MM.1S (cell line): ENCODE measurements at regions not wholly inside any gene's neighbourhood (a gene's known extent, or its start where the extent isn't known, plus 50 kb on each side); places are given as distances from the start of the nearest gene placed in this dataset.

ENCODE experiments used
- DNase-seq: peaks from one replicate; pipeline ENCODE4 v3.0.0-alpha.2; 2015
- H2AFZ ChIP-seq: fragments of 300-600 bp; sonication (generic); 2 replicates; pipeline ENCODE4 v1.6.0; 2016; ENCODE audit warnings: antibody characterized with exemption, low read length
- H3F3A ChIP-seq: fragments of 300-600 bp; sonication (generic); 2 replicates; pipeline ENCODE4 v1.6.1; 2016; ENCODE audit warnings: mild to moderate bottlenecking, antibody characterized with exemption, low read length, moderate library complexity, mixed read lengths; ENCODE audit not compliant: insufficient read depth
- H3K27ac ChIP-seq: fragments of 300-600 bp; sonication (generic); 2 replicates; pipeline ENCODE4 v1.5.1; 2016; ENCODE audit warnings: mild to moderate bottlenecking, low read length
- H3K27me3 ChIP-seq: fragments of 300-600 bp; sonication (generic); replicated peaks from 2 replicates; pipeline ENCODE4 v1.6.0; 2016; ENCODE audit warnings: low read length; ENCODE audit not compliant: insufficient read depth
- H3K36me3 ChIP-seq: fragments of 300-600 bp; sonication (generic); replicated peaks from 2 replicates; pipeline ENCODE4 v1.6.1; 2016; ENCODE audit warnings: mild to moderate bottlenecking, low read length, mixed read lengths; ENCODE audit not compliant: insufficient read depth
- H3K4me1 ChIP-seq: fragments of 300-600 bp; sonication (generic); 2 replicates; pipeline ENCODE4 v1.6.1; 2016; ENCODE audit warnings: low read length, mixed read lengths
- H3K4me2 ChIP-seq: fragments of 300-600 bp; sonication (generic); 2 replicates; pipeline ENCODE4 v1.6.0; 2016; ENCODE audit warnings: low read depth, low read length
- H3K4me3 ChIP-seq: fragments of 300-600 bp; sonication (generic); 2 replicates; pipeline ENCODE4 v1.5.1; 2016; ENCODE audit warnings: low read length, mixed read lengths
- H3K79me2 ChIP-seq: fragments of 300-600 bp; sonication (generic); 2 replicates; pipeline ENCODE4 v1.6.1; 2016; ENCODE audit warnings: mixed run types, low read length, mixed read lengths
- H3K9ac ChIP-seq: fragments of 300-600 bp; sonication (generic); 2 replicates; pipeline ENCODE4 v1.6.1; 2016; ENCODE audit warnings: low read length, mixed read lengths
- H3K9me2 ChIP-seq: fragments of 300-600 bp; sonication (generic); replicated peaks from 2 replicates; pipeline ENCODE4 v1.6.1; 2016; ENCODE audit warnings: mild to moderate bottlenecking, low read length, mixed read lengths; ENCODE audit not compliant: insufficient read depth
- H3K9me3 ChIP-seq: fragments of 300-600 bp; sonication (generic); replicated peaks from 2 replicates; pipeline ENCODE4 v1.6.1; 2016; ENCODE audit warnings: mild to moderate bottlenecking, low read length, mixed read lengths; ENCODE audit not compliant: insufficient read depth
- H4K20me1 ChIP-seq: fragments of 300-600 bp; sonication (generic); 2 replicates; pipeline ENCODE4 v1.6.1; 2016; ENCODE audit warnings: mild to moderate bottlenecking, low read length, moderate library complexity, mixed read lengths; ENCODE audit not compliant: insufficient read depth
- CTCF ChIP-seq: fragments of 300-600 bp; sonication (generic); IDR thresholded peaks from 2 replicates; pipeline ENCODE4 v1.5.1; 2016; ENCODE audit warnings: antibody characterized with exemption, low read length, mixed read lengths
- EZH2 ChIP-seq: fragments of 300-600 bp; sonication (generic); optimal IDR thresholded peaks from 2 replicates; pipeline ENCODE3; 2017; ENCODE audit warnings: low read depth, mild to moderate bottlenecking, antibody characterized with exemption, low read length, mixed read lengths
- EZH2phosphoT487 ChIP-seq: fragments of 300-600 bp; sonication (generic); IDR thresholded peaks from 2 replicates; pipeline ENCODE4 v1.6.1; 2018; ENCODE audit warnings: antibody characterized with exemption, low read length

- peaks cover 14% of the 10 kb centered on the region for H3K4me1 ChIP-seq
- H3K27ac ChIP-seq, result no peak overlapping the region
- 0 out of 2 replicates have a peak, but pooled peaks cover 3% of the 10 kb centered on the region for H3F3A ChIP-seq
- no peak overlapping the region for H2AFZ ChIP-seq
- H3K79me2 ChIP-seq, result no peaks in the 10 kb centered on the region
- H3K9ac ChIP-seq, result no peak overlapping the region
- H3K27me3 ChIP-seq, result no peaks in the 10 kb centered on the region
- no peaks in the 10 kb centered on the region for H3K9me2 ChIP-seq
- no peak overlapping the region for H3K4me3 ChIP-seq
- DNase-seq, result no peak
- no peaks in the 10 kb centered on the region for H3K9me3 ChIP-seq
- no peaks in the 10 kb centered on the region for H3K36me3 ChIP-seq
- TF ChIP-seq CTCF, result no peak
- no peak for TF ChIP-seq EZH2
- no peak for TF ChIP-seq EZH2phosphoT487
- H4K20me1 ChIP-seq, result no peaks in the 10 kb centered on the region
- H3K4me2 ChIP-seq, result no peak overlapping the region
Measured at GRCh38 chr12:75936515-75937440, 94.8 kb downstream of the PHLDA1 start.

GRCh38 chr12:75935539-75936242, 95.9 kb downstream of the PHLDA1 start:
- Histone ChIP-seq H3K27ac (no peak overlapping the region), H3K27me3 (no peaks in the 10 kb centered on the region), H3K4me3 (no peak overlapping the region), H3K79me2 (no peaks in the 10 kb centered on the region), H3F3A (0 out of 2 replicates have a peak, but pooled peaks cover 3% of the 10 kb centered on the region), H3K9me3 (no peaks in the 10 kb centered on the region), H3K9ac (no peak overlapping the region), H4K20me1 (no peaks in the 10 kb centered on the region), H3K4me1 (peaks cover 14% of the 10 kb centered on the region), H2AFZ (no peak overlapping the region), H3K36me3 (no peaks in the 10 kb centered on the region), H3K4me2 (no peak overlapping the region), H3K9me2 (no peaks in the 10 kb centered on the region)
- TF ChIP-seq EZH2, result no peak
- no peak for TF ChIP-seq EZH2phosphoT487
- no peak for TF ChIP-seq CTCF
- DNase-seq, result no peak

GRCh38 chr12:75933101-75933500, 98.5 kb downstream of the PHLDA1 start:
- Histone ChIP-seq H3K36me3 (no peaks in the 10 kb centered on the region), H3F3A (0 out of 2 replicates have a peak, but pooled peaks cover 3% of the 10 kb centered on the region), H3K9me2 (no peaks in the 10 kb centered on the region), H3K27ac (no peak overlapping the region), H3K9me3 (no peaks in the 10 kb centered on the region), H3K4me2 (no peak overlapping the region), H3K9ac (no peak overlapping the region), H3K79me2 (no peaks in the 10 kb centered on the region), H4K20me1 (no peaks in the 10 kb centered on the region), H3K4me1 (peaks cover 14% of the 10 kb centered on the region), H3K27me3 (no peaks in the 10 kb centered on the region), H3K4me3 (no peak overlapping the region), H2AFZ (no peak overlapping the region)
- TF ChIP-seq EZH2, result no peak
- TF ChIP-seq EZH2phosphoT487, result no peak
- no peak for TF ChIP-seq CTCF
- no peak for DNase-seq
